T-helper 9 cell (primary cell): ENCODE measurements at regions not wholly inside any gene's neighbourhood (a gene's known extent, or its start where the extent isn't known, plus 50 kb on each side); places are given as distances from the start of the nearest gene placed in this dataset.

Experiments used
- DNase-seq: peaks from one replicate; pipeline ENCODE4 v3.0.0-alpha.2; 2020

GRCh38 chr10:24150853-24151252 is 58.1 kb upstream of the KIAA1217 start:
- DNase-seq: no peak

GRCh38 chr10:24152270-24152669 is 56.7 kb upstream of the KIAA1217 start:
- DNase-seq: no peak

- no peak for DNase-seq
Measured at GRCh38 chr10:24153031-24153430, 55.9 kb upstream of the KIAA1217 start.

- no peak for DNase-seq
Measured at GRCh38 chr10:24153537-24153936, 55.4 kb upstream of the KIAA1217 start.

GRCh38 chr10:24156686-24157085 is 52.3 kb upstream of the KIAA1217 start:
- DNase-seq: no peak

- DNase-seq: no peak
Measured at GRCh38 chr10:24157567-24157966, 51.4 kb upstream of the KIAA1217 start.
